Erythroblast (primary cell): ENCODE measurements at regions not wholly inside any gene's neighbourhood (a gene's known extent, or its start where the extent isn't known, plus 50 kb on each side); places are given as distances from the start of the nearest gene placed in this dataset.

Source experiments
- GATA1 ChIP-seq: IDR thresholded peaks from 2 replicates; pipeline ENCODE4 v1.6.1; 2011; ENCODE audit warnings: low read depth, mild to moderate bottlenecking, control low read depth, low read length, moderate library complexity
- POLR2A ChIP-seq: IDR thresholded peaks from 2 replicates; pipeline ENCODE4 v1.6.1; 2011; ENCODE audit warnings: mild to moderate bottlenecking, low read length

- TF ChIP-seq POLR2A = no peak
- no peak for TF ChIP-seq GATA1
These were observed 296.7 kb downstream of the HRH4 start for GRCh38 chr18:24757134-24757533.
